HFFc6 (cell line): ENCODE measurements at regions not wholly inside any gene's neighbourhood (a gene's known extent, or its start where the extent isn't known, plus 50 kb on each side); places are given as distances from the start of the nearest gene placed in this dataset.
A peak's percentile ranks its signal among the peaks of the same experiment; 100 is the strongest.

ENCODE experiments used
- DNase-seq: peaks from one replicate; pipeline ENCODE4 v3.0.0-alpha.2; 2018
- H3K27ac Mint-ChIP-seq: 2 replicates; pipeline ENCODE4 v1.8.0; 2020; ENCODE audit warnings: mild to moderate bottlenecking, mixed read lengths
- H3K27me3 Mint-ChIP-seq: 2 replicates; pipeline ENCODE4 v1.8.0; 2021; ENCODE audit warnings: mild to moderate bottlenecking, moderate library complexity, mixed read lengths; ENCODE audit not compliant: insufficient read depth
- H3K36me3 Mint-ChIP-seq: 2 replicates; pipeline ENCODE4 v1.8.0; 2021; ENCODE audit warnings: low read depth, mixed read lengths
- H3K4me1 Mint-ChIP-seq: 2 replicates; pipeline ENCODE4 v1.8.0; 2020; ENCODE audit warnings: low read depth, mixed read lengths
- H3K4me3 Mint-ChIP-seq: 2 replicates; pipeline ENCODE4 v1.8.0; 2020; ENCODE audit warnings: mild to moderate bottlenecking, moderate library complexity, mixed read lengths
- H3K9me3 Mint-ChIP-seq: 2 replicates; pipeline ENCODE4 v1.8.0; 2020; ENCODE audit warnings: mild to moderate bottlenecking, mixed read lengths
- TF ChIP-seq, protein P1 (sequence below): fragments of 200-600 bp; sonication (generic); IDR thresholded peaks from 2 replicates; pipeline ENCODE4 v1.5.0; 2021; ENCODE audit warnings: antibody characterized with exemption, mild to moderate bottlenecking

DNA sequence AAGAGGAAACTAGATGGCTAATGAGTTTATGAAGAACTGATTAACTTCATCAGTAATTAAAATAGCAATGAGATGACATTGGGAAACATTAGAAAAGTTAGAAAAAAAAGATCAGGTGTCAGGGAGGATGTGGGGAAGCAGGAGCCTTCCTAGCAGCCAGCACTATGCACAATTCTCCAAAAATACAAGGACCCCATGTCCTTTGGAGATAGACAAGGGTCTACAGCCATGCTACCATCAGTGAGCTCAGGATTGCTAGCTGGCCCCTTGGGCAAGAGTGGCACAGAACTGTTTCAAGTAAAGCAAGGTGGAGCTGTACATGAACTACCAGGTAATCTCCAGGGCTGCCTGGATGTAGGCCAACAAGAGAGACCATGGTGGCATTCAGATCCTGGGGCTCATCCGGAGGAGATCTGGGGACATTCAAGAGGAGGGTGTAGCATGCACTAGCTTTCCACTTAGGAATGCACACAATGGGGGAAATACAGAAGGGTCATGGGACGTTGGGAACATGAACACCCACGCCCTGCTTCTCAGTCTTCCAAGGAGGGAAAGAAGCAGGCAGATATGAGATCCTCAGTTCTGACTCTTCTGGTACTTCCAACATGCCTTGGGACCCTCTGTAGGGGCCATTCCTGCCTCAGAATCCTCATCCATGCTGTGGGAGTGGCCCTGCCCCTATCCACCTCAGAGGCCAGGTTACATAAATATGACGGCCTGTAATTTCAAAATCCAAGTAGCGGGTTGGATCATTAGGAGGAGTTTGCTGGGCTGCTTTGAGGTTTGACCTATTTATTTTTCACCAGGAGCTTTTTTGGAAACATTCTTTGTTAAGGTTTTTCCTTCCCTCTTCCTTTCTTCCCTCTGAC is 82.2 kb upstream of the HABP2 start:
- Mint-ChIP-seq H3K27me3 (peaks cover 5% of the 10 kb centered on the region), H3K27ac (no peak overlapping the region), H3K4me3 (no peak overlapping the region), H3K9me3 (peaks cover 3% of the 10 kb centered on the region; the same call in 1 of the 2 replicates), H3K4me1 (peaks cover 30% of the 10 kb centered on the region), H3K36me3 (no peaks in the 10 kb centered on the region; the same call in 1 of the 2 replicates)
- DNase-seq: no peak
- TF ChIP-seq, protein P1, sequence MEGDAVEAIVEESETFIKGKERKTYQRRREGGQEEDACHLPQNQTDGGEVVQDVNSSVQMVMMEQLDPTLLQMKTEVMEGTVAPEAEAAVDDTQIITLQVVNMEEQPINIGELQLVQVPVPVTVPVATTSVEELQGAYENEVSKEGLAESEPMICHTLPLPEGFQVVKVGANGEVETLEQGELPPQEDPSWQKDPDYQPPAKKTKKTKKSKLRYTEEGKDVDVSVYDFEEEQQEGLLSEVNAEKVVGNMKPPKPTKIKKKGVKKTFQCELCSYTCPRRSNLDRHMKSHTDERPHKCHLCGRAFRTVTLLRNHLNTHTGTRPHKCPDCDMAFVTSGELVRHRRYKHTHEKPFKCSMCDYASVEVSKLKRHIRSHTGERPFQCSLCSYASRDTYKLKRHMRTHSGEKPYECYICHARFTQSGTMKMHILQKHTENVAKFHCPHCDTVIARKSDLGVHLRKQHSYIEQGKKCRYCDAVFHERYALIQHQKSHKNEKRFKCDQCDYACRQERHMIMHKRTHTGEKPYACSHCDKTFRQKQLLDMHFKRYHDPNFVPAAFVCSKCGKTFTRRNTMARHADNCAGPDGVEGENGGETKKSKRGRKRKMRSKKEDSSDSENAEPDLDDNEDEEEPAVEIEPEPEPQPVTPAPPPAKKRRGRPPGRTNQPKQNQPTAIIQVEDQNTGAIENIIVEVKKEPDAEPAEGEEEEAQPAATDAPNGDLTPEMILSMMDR: no peak

GRCh38 chr10:113471241-113471996 is 81.4 kb upstream of the HABP2 start:
- H3K27ac Mint-ChIP-seq: no peak overlapping the region
- peaks cover 3% of the 10 kb centered on the region; the same call in 1 of the 2 replicates for H3K9me3 Mint-ChIP-seq
- H3K4me3 Mint-ChIP-seq: no peak overlapping the region
- DNase-seq: no peak
- peaks cover 4% of the 10 kb centered on the region for H3K27me3 Mint-ChIP-seq
- peaks cover 38% of the 10 kb centered on the region for H3K4me1 Mint-ChIP-seq
- no peaks in the 10 kb centered on the region; the same call in 1 of the 2 replicates for H3K36me3 Mint-ChIP-seq
- TF ChIP-seq, protein P1: no peak

GRCh38 chr10:113473011-113473410 is 79.8 kb upstream of the HABP2 start:
- H3K4me3 Mint-ChIP-seq: no peak overlapping the region
- peaks cover 42% of the 10 kb centered on the region for H3K4me1 Mint-ChIP-seq
- H3K36me3 Mint-ChIP-seq: no peaks in the 10 kb centered on the region; the same call in 1 of the 2 replicates
- H3K27me3 Mint-ChIP-seq: peaks cover 3% of the 10 kb centered on the region
- no peak for DNase-seq
- no peak overlapping the region for H3K27ac Mint-ChIP-seq
- H3K9me3 Mint-ChIP-seq: peaks cover 3% of the 10 kb centered on the region; the same call in 1 of the 2 replicates
- TF ChIP-seq, protein P1: no peak

DNA sequence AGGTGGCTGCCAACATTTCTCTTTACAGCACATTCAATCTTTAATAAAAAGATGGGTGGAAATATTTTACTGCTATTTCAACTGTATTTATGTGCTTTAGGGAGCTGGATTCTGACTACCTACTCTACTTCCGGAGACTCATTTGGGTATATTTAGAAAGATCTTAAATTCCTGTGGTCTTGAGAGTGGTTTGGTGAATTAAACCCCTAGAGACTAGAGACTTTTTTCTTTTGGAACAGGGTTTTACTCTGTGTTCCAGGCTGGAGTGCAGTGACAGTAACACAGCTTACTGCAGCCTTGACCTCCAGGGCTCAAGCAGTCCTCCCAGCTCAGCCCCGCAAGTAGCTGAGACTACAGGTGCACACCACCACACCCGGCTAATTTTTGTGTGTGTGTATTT is 79.0 kb upstream of the HABP2 start:
- peaks cover 3% of the 10 kb centered on the region for H3K27me3 Mint-ChIP-seq

GRCh38 chr10:113474752-113475151 is 78.1 kb upstream of the HABP2 start:
- H3K36me3 Mint-ChIP-seq: peaks cover 5% of the 10 kb centered on the region

More for the DNA sequence above, 79.0 kb upstream of the HABP2 start:
- H3K4me3 Mint-ChIP-seq: peak overlapping the region; percentile 63
- peaks cover 11% of the 10 kb centered on the region for H3K9me3 Mint-ChIP-seq
- TF ChIP-seq, protein P1: no peak
- peak; percentile 60 for DNase-seq
- H3K36me3 Mint-ChIP-seq: no peaks in the 10 kb centered on the region; the same call in 1 of the 2 replicates
- H3K27ac Mint-ChIP-seq: peak overlapping the region; percentile 71; the same call in 1 of the 2 replicates
- H3K4me1 Mint-ChIP-seq: peaks cover 42% of the 10 kb centered on the region

More at GRCh38 chr10:113474752-113475151, 78.1 kb upstream of the HABP2 start:
- H3K27ac Mint-ChIP-seq: peak overlapping the region; percentile 41
- H3K4me1 Mint-ChIP-seq: peaks cover 42% of the 10 kb centered on the region
- peak; percentile 21 for DNase-seq
- H3K4me3 Mint-ChIP-seq: no peak overlapping the region; the same call in none of the 2 replicates
- H3K9me3 Mint-ChIP-seq: peaks cover 20% of the 10 kb centered on the region
- TF ChIP-seq, protein P1: no peak
- H3K27me3 Mint-ChIP-seq: peaks cover 3% of the 10 kb centered on the region
